ENCODE measurements at regions not wholly inside any gene's neighbourhood (a gene's known extent, or its start where the extent isn't known, plus 50 kb on each side); places are given as distances from the start of the nearest gene placed in this dataset.
"Not testable (repeated sequence)": the region's sequence is repeated elsewhere in the genome, so short reads cannot be mapped to it uniquely, and the experiment has no call there.

- no peak for TF ChIP-seq POLR2A (IDR thresholded peaks at IDR 0.05; ENCODE audit: low read depth, low read length)
- DNase-seq (ENCODE audit: insufficient read length, low spot score) (no peak), FAIRE-seq (no peak)
These were observed 152.2 kb downstream of the CAVIN4 start for GRCh38 chr9:100730086-100730485.

DNA sequence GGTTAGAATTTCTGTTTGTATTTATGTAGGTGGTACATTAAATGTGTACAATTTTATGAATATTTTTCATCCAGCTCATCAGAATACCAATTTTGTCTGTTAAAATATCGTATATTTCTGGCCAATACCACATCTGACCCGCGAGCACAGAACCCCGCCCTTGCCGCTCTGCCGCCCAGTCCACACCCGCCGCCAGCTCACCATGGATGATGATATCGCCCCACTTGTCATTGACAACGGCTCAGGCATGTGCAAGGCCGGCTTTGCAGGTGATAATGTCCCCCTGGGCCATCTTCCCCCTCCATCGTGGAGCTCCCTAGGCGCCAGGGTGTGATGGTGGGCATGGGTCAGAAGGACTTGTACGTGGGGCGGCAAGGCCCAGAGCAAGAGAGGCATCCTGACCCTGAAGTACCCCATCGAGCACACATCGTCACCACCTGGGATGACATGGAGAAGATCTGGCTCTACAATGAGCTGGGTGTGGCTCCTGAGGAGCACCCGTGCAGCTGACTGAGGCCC, 153.2 kb downstream of the CAVIN4 start:
- TF ChIP-seq POLR2A (IDR thresholded peaks at IDR 0.05; ENCODE audit: low read depth, low read length): no peak
- FAIRE-seq (no peak), DNase-seq (ENCODE audit: insufficient read length, low spot score) (no peak)

DNA sequence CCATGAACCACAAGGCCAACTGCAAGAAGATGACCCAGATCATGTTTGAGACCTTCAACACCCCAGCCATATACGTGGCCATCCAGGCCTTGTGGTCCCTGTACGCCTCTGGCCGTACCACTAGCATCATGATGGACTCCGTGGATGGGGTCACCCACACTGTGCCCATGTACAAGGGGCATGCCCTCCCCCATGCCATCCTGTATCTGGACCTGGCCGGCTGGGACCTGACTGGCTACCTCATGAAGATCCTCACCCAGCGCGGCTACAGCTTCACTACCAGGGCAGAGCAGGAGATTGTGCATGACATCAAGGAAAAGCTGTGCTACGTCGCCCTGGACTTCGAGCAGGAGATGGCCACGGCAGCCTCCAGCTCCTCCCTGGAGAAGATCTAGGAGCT, 153.7 kb downstream of the CAVIN4 start:
- FAIRE-seq (no peak), DNase-seq (ENCODE audit: insufficient read length, low spot score) (no peak)
- no peak for TF ChIP-seq POLR2A (IDR thresholded peaks at IDR 0.05; ENCODE audit: low read depth, low read length)

GRCh38 chr9:100739208-100739607, 161.3 kb downstream of the CAVIN4 start:
- no peak for TF ChIP-seq POLR2A (IDR thresholded peaks at IDR 0.05; ENCODE audit: low read depth, low read length)
- DNase-seq (ENCODE audit: insufficient read length, low spot score): no peak
- FAIRE-seq: no peak

GRCh38 chr9:100739666-100740065, 161.8 kb downstream of the CAVIN4 start:
- FAIRE-seq: no peak
- no peak for DNase-seq (ENCODE audit: insufficient read length, low spot score)
- TF ChIP-seq POLR2A (IDR thresholded peaks at IDR 0.05; ENCODE audit: low read depth, low read length): no peak

- DNase-seq (ENCODE audit: insufficient read length, low spot score); FAIRE-seq: not testable (repeated sequence)
These were observed 171.1 kb downstream of the CAVIN4 start for GRCh38 chr9:100748930-100749329.

GRCh38 chr9:100756217-100756616, 178.3 kb downstream of the CAVIN4 start:
- no peak for DNase-seq (ENCODE audit: insufficient read length, low spot score)
- no peak for FAIRE-seq
- TF ChIP-seq POLR2A (IDR thresholded peaks at IDR 0.05; ENCODE audit: low read depth, low read length): no peak

- DNase-seq (ENCODE audit: insufficient read length, low spot score): no peak
- TF ChIP-seq POLR2A (IDR thresholded peaks at IDR 0.05; ENCODE audit: low read depth, low read length): no peak
- FAIRE-seq: no peak
These were observed 181.3 kb downstream of the CAVIN4 start for GRCh38 chr9:100759215-100759614.

GRCh38 chr9:100761276-100761802, 183.5 kb downstream of the CAVIN4 start:
- TF ChIP-seq POLR2A (IDR thresholded peaks at IDR 0.05; ENCODE audit: low read depth, low read length): no peak
- DNase-seq (ENCODE audit: insufficient read length, low spot score) (no peak), FAIRE-seq (no peak)

DNA sequence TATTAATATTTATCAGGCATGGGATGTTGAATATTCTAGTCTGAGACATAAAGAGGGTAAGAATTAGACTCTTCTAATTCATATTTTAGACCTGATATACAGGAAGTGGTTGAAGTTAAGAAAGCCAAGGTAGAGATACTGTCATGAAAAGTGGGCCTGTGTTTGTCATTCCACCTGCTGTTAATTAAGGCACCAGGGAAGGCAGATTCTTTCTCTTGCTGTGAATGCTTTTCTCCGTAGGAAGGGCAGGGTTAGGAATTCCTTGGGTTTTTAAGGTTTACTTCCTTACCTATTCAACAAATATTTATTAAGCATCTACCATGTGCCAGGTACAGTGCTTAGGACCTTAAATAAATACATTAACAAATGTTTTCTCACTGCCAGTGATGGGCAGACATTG, 196.4 kb downstream of the CAVIN4 start:
- no peak for TF ChIP-seq POLR2A (IDR thresholded peaks at IDR 0.05; ENCODE audit: low read depth, low read length)
- no peak for FAIRE-seq
- no peak for DNase-seq (ENCODE audit: insufficient read length, low spot score)

- TF ChIP-seq POLR2A (IDR thresholded peaks at IDR 0.05; ENCODE audit: low read depth, low read length): no peak
- no peak for FAIRE-seq
These were observed 197.1 kb downstream of the CAVIN4 start for GRCh38 chr9:100774962-100775361.

GRCh38 chr9:100775912-100776311, 198.0 kb downstream of the CAVIN4 start:
- TF ChIP-seq POLR2A (IDR thresholded peaks at IDR 0.05; ENCODE audit: low read depth, low read length): no peak
- FAIRE-seq (no peak), DNase-seq (ENCODE audit: insufficient read length, low spot score) (no peak)

More at GRCh38 chr9:100774962-100775361, 197.1 kb downstream of the CAVIN4 start:
- no peak for DNase-seq (ENCODE audit: insufficient read length, low spot score)

- no peak for DNase-seq (ENCODE audit: insufficient read length, low spot score)
- TF ChIP-seq POLR2A (IDR thresholded peaks at IDR 0.05; ENCODE audit: low read depth, low read length): no peak
- FAIRE-seq: no peak
These were observed 206.9 kb downstream of the CAVIN4 start for GRCh38 chr9:100784755-100785154.

DNA sequence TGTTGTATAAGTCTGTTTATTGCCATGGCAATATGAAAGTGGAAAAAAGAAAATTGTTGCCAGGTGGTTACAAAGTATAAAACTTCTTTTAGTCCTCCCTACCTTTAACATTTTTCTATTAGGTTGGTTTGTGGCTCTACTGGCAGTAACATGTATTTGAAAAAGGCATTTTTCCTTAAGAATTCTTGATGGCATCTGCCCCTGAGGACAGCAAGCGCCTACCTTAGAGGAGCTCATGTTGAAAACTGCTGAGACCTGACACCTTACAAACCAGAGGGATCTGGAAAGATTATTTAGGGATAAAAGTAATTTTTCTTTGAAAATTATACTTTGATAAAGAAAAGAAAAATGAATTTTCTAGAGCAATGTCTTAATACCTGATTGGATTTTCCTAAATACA, 208.1 kb downstream of the CAVIN4 start:
- FAIRE-seq (no peak), DNase-seq (ENCODE audit: insufficient read length, low spot score) (no peak)
- no peak for TF ChIP-seq POLR2A (IDR thresholded peaks at IDR 0.05; ENCODE audit: low read depth, low read length)

DNA sequence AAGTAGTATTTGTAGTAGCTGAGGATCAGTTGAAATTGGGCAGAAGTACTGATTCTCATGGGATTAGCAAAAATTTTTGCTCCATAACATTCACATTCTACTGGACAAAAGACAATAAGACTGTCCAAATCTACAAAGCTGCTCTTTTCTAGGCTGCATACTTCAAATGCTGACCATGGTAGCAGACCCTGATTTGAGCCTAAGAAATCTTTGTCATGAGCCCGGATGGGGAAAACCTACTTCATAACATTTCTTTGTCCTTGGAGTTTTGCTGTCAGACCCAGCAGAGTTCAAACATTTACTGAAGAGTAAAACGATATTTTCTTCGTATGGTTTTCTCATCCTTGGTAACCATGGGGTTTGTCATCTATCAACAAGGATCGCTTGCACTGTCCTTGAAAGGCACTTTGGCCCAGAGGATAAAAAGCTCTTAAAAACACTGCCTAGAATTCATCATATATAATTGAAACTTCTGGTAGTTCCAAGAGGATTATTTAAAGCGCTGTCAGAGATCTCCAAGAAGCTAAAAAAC, 216.9 kb downstream of the CAVIN4 start:
- TF ChIP-seq POLR2A (IDR thresholded peaks at IDR 0.05; ENCODE audit: low read depth, low read length): no peak
- DNase-seq (ENCODE audit: insufficient read length, low spot score) (no peak), FAIRE-seq (no peak)

Data from H54 (cell line).